Chondrocyte (in vitro differentiated cells): ENCODE measurements at regions not wholly inside any gene's neighbourhood (a gene's known extent, or its start where the extent isn't known, plus 50 kb on each side); places are given as distances from the start of the nearest gene placed in this dataset.
"Not testable (repeated sequence)": the region's sequence is repeated elsewhere in the genome, so short reads cannot be mapped to it uniquely, and the experiment has no call there.

Experiments
- DNase-seq: peaks from one replicate; pipeline ENCODE4 v3.0.0; 2021; ENCODE audit warnings: mixed read lengths, low spot score
- H3K27ac Mint-ChIP-seq: one replicate; pipeline ENCODE4 v1.8.0; 2021; ENCODE audit warnings: mild to moderate bottlenecking, moderate library complexity, mixed read lengths; ENCODE audit not compliant: unreplicated experiment
- H3K27me3 Mint-ChIP-seq: 2 replicates; pipeline ENCODE4 v1.8.0; 2021; ENCODE audit warnings: low read depth, mixed read lengths
- H3K36me3 Mint-ChIP-seq: 2 replicates; pipeline ENCODE4 v1.8.0; 2021; ENCODE audit warnings: low read depth, mixed read lengths
- H3K4me1 Mint-ChIP-seq: 2 replicates; pipeline ENCODE4 v1.8.0; 2021; ENCODE audit warnings: low read depth, mild to moderate bottlenecking, mixed read lengths
- H3K4me3 Mint-ChIP-seq: one replicate; pipeline ENCODE4 v1.8.0; 2021; ENCODE audit warnings: mild to moderate bottlenecking, moderate library complexity, mixed read lengths; ENCODE audit not compliant: unreplicated experiment
- H3K9me3 Mint-ChIP-seq: 2 replicates; pipeline ENCODE4 v1.8.0; 2021; ENCODE audit warnings: low read depth, mixed read lengths
- CTCF ChIP-seq: fragments of 200-600 bp; sonication (generic); IDR thresholded peaks from 2 replicates; pipeline ENCODE4 v1.5.0; 2021; ENCODE audit warnings: antibody characterized with exemption, mild to moderate bottlenecking, moderate library complexity

- H3K4me1 Mint-ChIP-seq: peaks cover 2% of the 10 kb centered on the region
- no peaks in the 10 kb centered on the region for H3K36me3 Mint-ChIP-seq
- DNase-seq: no peak
- H3K4me3 Mint-ChIP-seq: no peak overlapping the region
- H3K9me3 Mint-ChIP-seq: no peaks in the 10 kb centered on the region
- no peak for TF ChIP-seq CTCF
- no peaks in the 10 kb centered on the region for H3K27me3 Mint-ChIP-seq
- H3K27ac Mint-ChIP-seq: no peak overlapping the region
Observed at GRCh38 chr7:96826089-96826488, 116.4 kb upstream of the SEM1 start.

GRCh38 chr7:96827701-96828100, 118.1 kb upstream of the SEM1 start:
- peaks cover 17% of the 10 kb centered on the region for H3K4me1 Mint-ChIP-seq
- H3K4me3 Mint-ChIP-seq: no peak overlapping the region
- no peaks in the 10 kb centered on the region for H3K27me3 Mint-ChIP-seq
- no peak for DNase-seq
- no peaks in the 10 kb centered on the region for H3K9me3 Mint-ChIP-seq
- no peak overlapping the region for H3K27ac Mint-ChIP-seq
- TF ChIP-seq CTCF: no peak
- H3K36me3 Mint-ChIP-seq: no peaks in the 10 kb centered on the region

GRCh38 chr7:96829121-96829520, 119.5 kb upstream of the SEM1 start:
- not testable (repeated sequence) for DNase-seq, H3K27me3 Mint-ChIP-seq, H3K9me3 Mint-ChIP-seq, H3K36me3 Mint-ChIP-seq, H3K27ac Mint-ChIP-seq, H3K4me3 Mint-ChIP-seq
- H3K4me1 Mint-ChIP-seq: peaks cover 26% of the 10 kb centered on the region

- Mint-ChIP-seq H3K36me3 (no peaks in the 10 kb centered on the region), H3K4me1 (peaks cover 29% of the 10 kb centered on the region), H3K27ac (no peak overlapping the region), H3K9me3 (no peaks in the 10 kb centered on the region), H3K27me3 (no peaks in the 10 kb centered on the region), H3K4me3 (no peak overlapping the region)
- no peak for DNase-seq
- no peak for TF ChIP-seq CTCF
Observed at GRCh38 chr7:96831446-96831845, 121.8 kb upstream of the SEM1 start.

GRCh38 chr7:96832092-96832662, 122.5 kb upstream of the SEM1 start:
- H3K27ac Mint-ChIP-seq: no peak overlapping the region

More at GRCh38 chr7:96832092-96832662, 122.5 kb upstream of the SEM1 start:
- Mint-ChIP-seq H3K36me3 (no peaks in the 10 kb centered on the region), H3K4me3 (no peak overlapping the region), H3K9me3 (no peaks in the 10 kb centered on the region), H3K4me1 (peaks cover 31% of the 10 kb centered on the region), H3K27me3 (no peaks in the 10 kb centered on the region)
- TF ChIP-seq CTCF: no peak
- DNase-seq: no peak
